Suprapubic skin (tissue), 4 donors: ENCODE measurements at regions not wholly inside any gene's neighbourhood (a gene's known extent, or its start where the extent isn't known, plus 50 kb on each side); places are given as distances from the start of the nearest gene placed in this dataset.

Source experiments
- EP300 ChIP-seq: sonication (generic); formaldehyde crosslinking; IDR thresholded peaks from one replicate; pipeline ENCODE4 v1.6.1; 2017; ENCODE audit warnings: antibody characterized with exemption
- POLR2A ChIP-seq, 2 donors: fragments of 450-650 bp; IDR thresholded peaks; one replicate each; pipeline ENCODE4 v1.6.1; 2017; ENCODE audit warnings: antibody characterized with exemption in 2 of 2, mild to moderate bottlenecking in 2 of 2, moderate library complexity in 2 of 2
- POLR2AphosphoS5 ChIP-seq, 3 donors: sonication (generic); formaldehyde crosslinking; IDR thresholded peaks; one replicate each; pipeline ENCODE4 v1.6.1; 2017; ENCODE audit warnings: antibody characterized with exemption in 3 of 3
- TF ChIP-seq, protein P1 (sequence below), 2 donors: fragments of 200-600 bp in 1 of 2; fragments of 450-650 bp in 1 of 2; sonication (generic) in 1 of 2; IDR thresholded peaks; one replicate each; pipeline ENCODE4 v1.5.1; 2016 to 2019; ENCODE audit warnings: antibody characterized with exemption in 2 of 2, mild to moderate bottlenecking in 1 of 2, moderate library complexity in 1 of 2

DNA sequence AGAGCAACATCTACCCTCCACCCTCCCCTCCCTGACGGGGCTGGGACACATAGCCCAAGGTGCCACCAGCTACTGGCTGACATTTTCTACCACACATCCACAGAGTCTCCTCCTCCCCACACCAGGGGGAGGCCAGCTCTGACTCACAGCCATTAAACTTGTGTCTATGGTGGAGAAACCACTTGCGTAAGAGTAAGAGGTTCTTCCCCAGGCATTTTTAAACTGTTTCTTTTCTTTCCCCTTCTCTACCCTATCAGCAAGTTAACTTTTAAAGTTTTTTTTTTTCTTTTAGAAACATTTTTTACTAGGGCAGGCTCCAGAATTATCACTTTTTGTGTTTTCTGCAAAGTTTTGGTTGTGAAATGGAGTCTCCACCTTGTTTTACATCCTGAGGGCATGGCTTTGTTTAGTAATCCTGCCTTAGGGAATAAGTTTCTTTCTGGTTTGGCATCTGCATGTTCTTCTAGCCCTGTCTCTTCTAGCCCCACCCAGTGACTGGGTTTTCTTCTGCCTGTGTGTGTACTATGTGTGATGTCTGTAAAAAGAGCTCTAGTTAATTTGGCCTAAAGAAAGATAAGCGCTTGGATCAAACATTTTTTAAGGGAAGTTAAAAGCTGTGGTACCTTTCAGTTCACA, 148.8 kb upstream of the GADL1 start:
- TF ChIP-seq, protein P1, sequence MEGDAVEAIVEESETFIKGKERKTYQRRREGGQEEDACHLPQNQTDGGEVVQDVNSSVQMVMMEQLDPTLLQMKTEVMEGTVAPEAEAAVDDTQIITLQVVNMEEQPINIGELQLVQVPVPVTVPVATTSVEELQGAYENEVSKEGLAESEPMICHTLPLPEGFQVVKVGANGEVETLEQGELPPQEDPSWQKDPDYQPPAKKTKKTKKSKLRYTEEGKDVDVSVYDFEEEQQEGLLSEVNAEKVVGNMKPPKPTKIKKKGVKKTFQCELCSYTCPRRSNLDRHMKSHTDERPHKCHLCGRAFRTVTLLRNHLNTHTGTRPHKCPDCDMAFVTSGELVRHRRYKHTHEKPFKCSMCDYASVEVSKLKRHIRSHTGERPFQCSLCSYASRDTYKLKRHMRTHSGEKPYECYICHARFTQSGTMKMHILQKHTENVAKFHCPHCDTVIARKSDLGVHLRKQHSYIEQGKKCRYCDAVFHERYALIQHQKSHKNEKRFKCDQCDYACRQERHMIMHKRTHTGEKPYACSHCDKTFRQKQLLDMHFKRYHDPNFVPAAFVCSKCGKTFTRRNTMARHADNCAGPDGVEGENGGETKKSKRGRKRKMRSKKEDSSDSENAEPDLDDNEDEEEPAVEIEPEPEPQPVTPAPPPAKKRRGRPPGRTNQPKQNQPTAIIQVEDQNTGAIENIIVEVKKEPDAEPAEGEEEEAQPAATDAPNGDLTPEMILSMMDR (IDR thresholded peaks at IDR 0.05): no peak
- TF ChIP-seq POLR2AphosphoS5 (IDR thresholded peaks at IDR 0.05): no peak
- no peak for TF ChIP-seq POLR2A (IDR thresholded peaks at IDR 0.05)
- no peak for TF ChIP-seq EP300
